Breast epithelium (tissue), 3 donors: ENCODE measurements at regions not wholly inside any gene's neighbourhood (a gene's known extent, or its start where the extent isn't known, plus 50 kb on each side); places are given as distances from the start of the nearest gene placed in this dataset.

ENCODE experiments used
- POLR2A ChIP-seq: fragments of 450-650 bp; IDR thresholded peaks from one replicate; pipeline ENCODE4 v1.6.1; 2016; ENCODE audit warnings: antibody characterized with exemption, mild to moderate bottlenecking, moderate library complexity
- POLR2AphosphoS5 ChIP-seq, 3 donors: sonication (generic); formaldehyde crosslinking; IDR thresholded peaks; one replicate each; pipeline ENCODE4 v1.6.1; 2017; ENCODE audit warnings: antibody characterized with exemption in 3 of 3
- TF ChIP-seq, protein P1 (sequence below), 3 donors: fragments of 450-650 bp; IDR thresholded peaks; one replicate each; pipeline ENCODE4 v1.5.1; 2016 to 2017; ENCODE audit warnings: antibody characterized with exemption in 3 of 3, mild to moderate bottlenecking in 3 of 3, moderate library complexity in 3 of 3

DNA sequence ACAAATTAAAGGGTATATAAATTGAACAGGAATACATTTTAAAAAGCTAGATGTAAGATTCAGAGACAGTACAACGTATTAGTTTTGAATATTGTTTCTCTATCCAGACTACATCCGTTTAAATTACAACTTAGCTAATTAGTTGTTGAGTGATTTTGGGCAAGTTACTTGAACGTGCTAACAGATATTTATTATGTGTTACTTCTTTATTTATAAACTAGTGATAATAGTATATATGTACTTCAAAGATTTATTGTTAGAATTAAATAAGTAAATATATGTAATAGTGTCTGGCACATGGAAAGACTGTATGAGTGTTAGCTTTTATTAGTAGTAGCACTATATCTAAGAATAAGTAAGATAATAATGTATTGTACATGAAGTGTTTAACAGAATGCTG lies 92.0 kb upstream of the GBE1 start:
- TF ChIP-seq, protein P1, sequence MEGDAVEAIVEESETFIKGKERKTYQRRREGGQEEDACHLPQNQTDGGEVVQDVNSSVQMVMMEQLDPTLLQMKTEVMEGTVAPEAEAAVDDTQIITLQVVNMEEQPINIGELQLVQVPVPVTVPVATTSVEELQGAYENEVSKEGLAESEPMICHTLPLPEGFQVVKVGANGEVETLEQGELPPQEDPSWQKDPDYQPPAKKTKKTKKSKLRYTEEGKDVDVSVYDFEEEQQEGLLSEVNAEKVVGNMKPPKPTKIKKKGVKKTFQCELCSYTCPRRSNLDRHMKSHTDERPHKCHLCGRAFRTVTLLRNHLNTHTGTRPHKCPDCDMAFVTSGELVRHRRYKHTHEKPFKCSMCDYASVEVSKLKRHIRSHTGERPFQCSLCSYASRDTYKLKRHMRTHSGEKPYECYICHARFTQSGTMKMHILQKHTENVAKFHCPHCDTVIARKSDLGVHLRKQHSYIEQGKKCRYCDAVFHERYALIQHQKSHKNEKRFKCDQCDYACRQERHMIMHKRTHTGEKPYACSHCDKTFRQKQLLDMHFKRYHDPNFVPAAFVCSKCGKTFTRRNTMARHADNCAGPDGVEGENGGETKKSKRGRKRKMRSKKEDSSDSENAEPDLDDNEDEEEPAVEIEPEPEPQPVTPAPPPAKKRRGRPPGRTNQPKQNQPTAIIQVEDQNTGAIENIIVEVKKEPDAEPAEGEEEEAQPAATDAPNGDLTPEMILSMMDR (IDR thresholded peaks at IDR 0.05), result no peak
- no peak for TF ChIP-seq POLR2A
- TF ChIP-seq POLR2AphosphoS5 (IDR thresholded peaks at IDR 0.05), result no peak
